DND-41 (cell line): ENCODE measurements at regions not wholly inside any gene's neighbourhood (a gene's known extent, or its start where the extent isn't known, plus 50 kb on each side); places are given as distances from the start of the nearest gene placed in this dataset.

Source experiments
- EZH2 ChIP-seq: IDR thresholded peaks from 3 replicates; pipeline ENCODE4 v1.6.1; 2012; ENCODE audit warnings: borderline replicate concordance, low read depth, mild to moderate bottlenecking, moderate library complexity, low read length, inconsistent platforms; ENCODE audit not compliant: severe bottlenecking
- TF ChIP-seq, protein P1 (sequence below): IDR thresholded peaks from 2 replicates; pipeline ENCODE4 v1.5.1; 2012; ENCODE audit warnings: borderline replicate concordance, low read length, moderate library complexity, mild to moderate bottlenecking; ENCODE audit not compliant: poor library complexity, severe bottlenecking; ENCODE audit errors: extremely low read depth

GRCh38 chr20:18979132-18979531 lies 165.5 kb downstream of the SCP2D1 start:
- TF ChIP-seq, protein P1, sequence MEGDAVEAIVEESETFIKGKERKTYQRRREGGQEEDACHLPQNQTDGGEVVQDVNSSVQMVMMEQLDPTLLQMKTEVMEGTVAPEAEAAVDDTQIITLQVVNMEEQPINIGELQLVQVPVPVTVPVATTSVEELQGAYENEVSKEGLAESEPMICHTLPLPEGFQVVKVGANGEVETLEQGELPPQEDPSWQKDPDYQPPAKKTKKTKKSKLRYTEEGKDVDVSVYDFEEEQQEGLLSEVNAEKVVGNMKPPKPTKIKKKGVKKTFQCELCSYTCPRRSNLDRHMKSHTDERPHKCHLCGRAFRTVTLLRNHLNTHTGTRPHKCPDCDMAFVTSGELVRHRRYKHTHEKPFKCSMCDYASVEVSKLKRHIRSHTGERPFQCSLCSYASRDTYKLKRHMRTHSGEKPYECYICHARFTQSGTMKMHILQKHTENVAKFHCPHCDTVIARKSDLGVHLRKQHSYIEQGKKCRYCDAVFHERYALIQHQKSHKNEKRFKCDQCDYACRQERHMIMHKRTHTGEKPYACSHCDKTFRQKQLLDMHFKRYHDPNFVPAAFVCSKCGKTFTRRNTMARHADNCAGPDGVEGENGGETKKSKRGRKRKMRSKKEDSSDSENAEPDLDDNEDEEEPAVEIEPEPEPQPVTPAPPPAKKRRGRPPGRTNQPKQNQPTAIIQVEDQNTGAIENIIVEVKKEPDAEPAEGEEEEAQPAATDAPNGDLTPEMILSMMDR: no peak
- TF ChIP-seq EZH2: no peak
